ENCODE measurements at regions not wholly inside any gene's neighbourhood (a gene's known extent, or its start where the extent isn't known, plus 50 kb on each side); places are given as distances from the start of the nearest gene placed in this dataset.

DNA sequence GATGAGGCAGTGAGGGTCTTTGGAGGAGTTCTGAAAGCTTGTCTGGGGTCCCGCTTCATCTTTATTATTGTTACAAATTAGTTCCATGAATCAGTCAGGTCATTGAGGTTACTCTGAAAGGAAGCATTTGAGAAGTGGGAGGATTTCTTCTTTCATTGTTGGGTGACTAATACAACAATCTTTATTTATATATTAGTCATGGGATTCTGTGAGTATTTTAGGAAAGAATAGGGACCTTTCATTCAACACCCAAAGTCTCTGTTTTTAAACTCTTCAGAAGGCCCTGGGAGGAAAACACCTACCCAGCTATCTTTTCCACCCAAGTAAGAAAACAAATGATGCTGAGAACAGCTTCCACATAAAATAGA, 98.3 kb downstream of the SOD2 start:
- no peak for DNase-seq (ENCODE audit: low spot score)
- TF ChIP-seq, protein P1, sequence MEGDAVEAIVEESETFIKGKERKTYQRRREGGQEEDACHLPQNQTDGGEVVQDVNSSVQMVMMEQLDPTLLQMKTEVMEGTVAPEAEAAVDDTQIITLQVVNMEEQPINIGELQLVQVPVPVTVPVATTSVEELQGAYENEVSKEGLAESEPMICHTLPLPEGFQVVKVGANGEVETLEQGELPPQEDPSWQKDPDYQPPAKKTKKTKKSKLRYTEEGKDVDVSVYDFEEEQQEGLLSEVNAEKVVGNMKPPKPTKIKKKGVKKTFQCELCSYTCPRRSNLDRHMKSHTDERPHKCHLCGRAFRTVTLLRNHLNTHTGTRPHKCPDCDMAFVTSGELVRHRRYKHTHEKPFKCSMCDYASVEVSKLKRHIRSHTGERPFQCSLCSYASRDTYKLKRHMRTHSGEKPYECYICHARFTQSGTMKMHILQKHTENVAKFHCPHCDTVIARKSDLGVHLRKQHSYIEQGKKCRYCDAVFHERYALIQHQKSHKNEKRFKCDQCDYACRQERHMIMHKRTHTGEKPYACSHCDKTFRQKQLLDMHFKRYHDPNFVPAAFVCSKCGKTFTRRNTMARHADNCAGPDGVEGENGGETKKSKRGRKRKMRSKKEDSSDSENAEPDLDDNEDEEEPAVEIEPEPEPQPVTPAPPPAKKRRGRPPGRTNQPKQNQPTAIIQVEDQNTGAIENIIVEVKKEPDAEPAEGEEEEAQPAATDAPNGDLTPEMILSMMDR (IDR thresholded peaks at IDR 0.05): no peak
- peak; percentile 63 for ATAC-seq (ENCODE audit: low FRiP score)

GRCh38 chr6:159594106-159594749, 98.8 kb downstream of the SOD2 start:
- TF ChIP-seq, protein P1 (IDR thresholded peaks at IDR 0.05): no peak
- no peak for ATAC-seq (ENCODE audit: low FRiP score)

GRCh38 chr6:159590835-159591234, 102.2 kb downstream of the SOD2 start:
- ATAC-seq (ENCODE audit: low FRiP score): no peak
- no peak for DNase-seq (ENCODE audit: low spot score)
- TF ChIP-seq, protein P1 (IDR thresholded peaks at IDR 0.05): no peak

More at GRCh38 chr6:159594106-159594749, 98.8 kb downstream of the SOD2 start:
- DNase-seq (ENCODE audit: low spot score): no peak

GRCh38 chr6:159586684-159587083, 106.4 kb downstream of the SOD2 start:
- TF ChIP-seq, protein P1 (IDR thresholded peaks at IDR 0.05): no peak
- no peak for DNase-seq (ENCODE audit: low spot score)
- ATAC-seq (ENCODE audit: low FRiP score): no peak

DNA sequence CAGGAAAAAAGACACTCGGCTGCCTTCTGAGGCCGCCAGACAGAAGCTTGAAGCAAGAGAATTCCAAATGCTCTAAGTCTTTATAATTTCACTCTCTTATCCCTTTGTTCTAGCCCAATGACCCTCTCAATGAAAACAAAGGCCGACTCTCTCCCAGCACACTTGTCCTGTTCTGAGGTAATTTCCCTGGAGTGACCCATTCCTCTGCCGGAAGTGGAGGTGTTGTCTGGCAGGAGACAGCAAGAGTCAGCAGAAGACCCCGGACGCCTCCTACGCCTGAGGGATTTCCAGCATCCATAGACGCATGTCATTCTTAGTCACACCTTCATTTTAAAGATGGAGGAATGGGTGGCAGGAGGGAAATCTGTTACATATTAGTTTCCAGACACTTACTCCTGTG, 110.3 kb downstream of the SOD2 start:
- DNase-seq (ENCODE audit: low spot score): no peak
- TF ChIP-seq, protein P1 (IDR thresholded peaks at IDR 0.05): no peak
- no peak for ATAC-seq (ENCODE audit: low FRiP score)

- TF ChIP-seq, protein P1 (IDR thresholded peaks at IDR 0.05): no peak
- ATAC-seq (ENCODE audit: low FRiP score) (no peak), DNase-seq (ENCODE audit: low spot score) (no peak)
Measured at GRCh38 chr6:159578629-159579028, 114.4 kb downstream of the SOD2 start.

DNA sequence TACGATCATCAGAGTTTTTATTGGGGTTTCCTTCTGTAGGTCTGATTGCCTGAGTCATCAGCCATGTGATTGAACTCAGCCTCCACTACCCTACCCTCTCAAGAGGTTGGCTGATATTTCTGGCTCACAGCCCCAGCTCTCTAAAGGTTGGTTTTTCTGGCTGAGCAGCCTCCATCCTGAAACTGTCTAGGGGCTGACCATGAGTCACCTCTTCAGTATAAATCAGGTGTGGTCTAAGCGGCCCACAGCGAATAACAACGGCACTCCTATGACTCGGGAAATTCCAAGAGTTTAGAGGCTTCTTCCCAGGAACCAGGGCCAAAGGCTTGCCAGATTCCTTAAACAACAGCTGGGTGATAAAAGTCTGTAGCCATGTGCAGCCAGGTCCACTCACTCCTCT, 115.5 kb downstream of the SOD2 start:
- no peak for ATAC-seq (ENCODE audit: low FRiP score)
- no peak for DNase-seq (ENCODE audit: low spot score)
- TF ChIP-seq, protein P1 (IDR thresholded peaks at IDR 0.05): no peak
